RCC 7860 (cell line): ENCODE measurements at regions not wholly inside any gene's neighbourhood (a gene's known extent, or its start where the extent isn't known, plus 50 kb on each side); places are given as distances from the start of the nearest gene placed in this dataset.

Experiments used
- DNase-seq: peaks from one replicate; pipeline ENCODE4 v3.0.0-alpha.2; 2015; ENCODE audit warnings: low spot score
- FAIRE-seq: peaks from 2 replicates; lab custom pipeline; 2012; peaks lifted over from hg19 to GRCh38; lab: Jason Lieb, UNC

- no peak for DNase-seq
- FAIRE-seq: no peak
These were observed 153.2 kb downstream of the IRF8 start for GRCh38 chr16:86052115-86052670.

- DNase-seq: no peak
- FAIRE-seq: no peak
These were observed 154.0 kb downstream of the IRF8 start for GRCh38 chr16:86052926-86053325.

GRCh38 chr16:86059253-86060171, 160.6 kb downstream of the IRF8 start:
- no peak for DNase-seq
- FAIRE-seq: no peak

- FAIRE-seq (no peak), DNase-seq (no peak)
These were observed 161.7 kb downstream of the IRF8 start for GRCh38 chr16:86060381-86061317.

- no peak for DNase-seq
- FAIRE-seq: no peak
These were observed 162.3 kb downstream of the IRF8 start for GRCh38 chr16:86061318-86061695.

GRCh38 chr16:86061721-86062120, 162.8 kb downstream of the IRF8 start:
- FAIRE-seq (no peak), DNase-seq (no peak)

- FAIRE-seq: no peak
- no peak for DNase-seq
These were observed 163.5 kb downstream of the IRF8 start for GRCh38 chr16:86062271-86062965.

- no peak for FAIRE-seq
These were observed 164.9 kb downstream of the IRF8 start for GRCh38 chr16:86063760-86064405.

GRCh38 chr16:86064431-86065250, 165.7 kb downstream of the IRF8 start:
- DNase-seq: no peak
- FAIRE-seq: no peak

More at GRCh38 chr16:86063760-86064405, 164.9 kb downstream of the IRF8 start:
- DNase-seq: no peak

- DNase-seq (no peak), FAIRE-seq (no peak)
These were observed 166.7 kb downstream of the IRF8 start for GRCh38 chr16:86065711-86066110.

GRCh38 chr16:86066811-86067210, 167.8 kb downstream of the IRF8 start:
- FAIRE-seq: no peak
- DNase-seq: no peak

GRCh38 chr16:86067516-86067915, 168.6 kb downstream of the IRF8 start:
- FAIRE-seq: no peak
- DNase-seq: no peak

- FAIRE-seq (no peak), DNase-seq (no peak)
These were observed 169.0 kb downstream of the IRF8 start for GRCh38 chr16:86067936-86068335.

GRCh38 chr16:86068722-86069121, 169.8 kb downstream of the IRF8 start:
- FAIRE-seq (no peak), DNase-seq (no peak)

GRCh38 chr16:86069736-86070298, 170.9 kb downstream of the IRF8 start:
- DNase-seq (no peak), FAIRE-seq (no peak)

GRCh38 chr16:86070484-86070883, 171.5 kb downstream of the IRF8 start:
- no peak for FAIRE-seq
- no peak for DNase-seq

GRCh38 chr16:86070971-86071370, 172.0 kb downstream of the IRF8 start:
- DNase-seq (no peak), FAIRE-seq (no peak)

- DNase-seq: no peak
These were observed 172.8 kb downstream of the IRF8 start for GRCh38 chr16:86071611-86072240.

More at GRCh38 chr16:86071611-86072240, 172.8 kb downstream of the IRF8 start:
- FAIRE-seq: no peak
